Stimulated activated CD8-positive, alpha-beta memory T cell treated with anti-CD3 and anti-CD28 coated beads, Interleukin-15, amount 100 ng/mL, for 24 hours (primary cell): ENCODE measurements at regions not wholly inside any gene's neighbourhood (a gene's known extent, or its start where the extent isn't known, plus 50 kb on each side); places are given as distances from the start of the nearest gene placed in this dataset.

Source experiments
- DNase-seq: peaks from one replicate; pipeline ENCODE4 v3.0.0-alpha.2; 2020; ENCODE audit warnings: low read depth

DNA sequence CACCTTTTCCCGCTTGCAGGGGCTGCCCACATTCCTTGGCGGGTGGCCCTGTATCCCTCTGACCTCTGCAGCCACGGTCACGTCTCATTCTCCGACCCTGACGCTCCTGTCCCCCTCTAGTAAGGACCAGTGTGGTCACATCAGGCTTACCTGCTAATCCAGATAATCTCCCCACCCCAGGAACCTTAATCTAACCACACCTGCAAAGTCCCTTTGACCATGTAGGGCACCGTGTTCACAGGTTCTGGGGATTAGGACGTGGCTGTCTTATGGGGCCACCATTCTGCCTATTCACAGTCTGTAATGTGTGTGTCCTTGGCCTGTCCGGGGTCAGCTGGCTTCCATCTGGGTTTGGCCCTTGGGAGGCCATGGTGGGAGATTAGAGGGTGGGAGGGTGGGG is 368.9 kb downstream of the AACS start:
- DNase-seq: no peak

GRCh38 chr12:125434936-125435443 is 369.8 kb downstream of the AACS start:
- no peak for DNase-seq

DNA sequence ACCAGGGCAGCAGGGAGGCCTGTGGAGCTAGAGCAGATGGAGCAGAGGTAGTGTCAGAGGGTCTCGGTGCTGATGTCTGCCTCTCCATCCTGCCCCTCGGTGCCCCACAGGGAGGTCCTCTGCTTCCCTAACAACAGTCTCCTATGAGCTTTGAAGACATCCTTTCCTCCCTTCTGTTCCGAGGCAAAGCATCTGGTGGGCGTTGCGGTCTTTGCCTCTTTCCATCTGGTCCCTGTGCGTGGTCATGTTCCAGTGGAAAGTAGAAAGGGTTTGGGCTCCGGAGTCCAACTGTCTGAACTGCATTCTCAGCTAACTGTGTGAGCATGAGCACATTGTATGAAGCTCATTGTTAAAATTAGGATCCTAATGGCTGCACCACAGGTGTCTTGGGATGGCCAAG is 370.6 kb downstream of the AACS start:
- DNase-seq: no peak

- no peak for DNase-seq
These were observed 371.5 kb downstream of the AACS start for GRCh38 chr12:125436686-125437085.

DNA sequence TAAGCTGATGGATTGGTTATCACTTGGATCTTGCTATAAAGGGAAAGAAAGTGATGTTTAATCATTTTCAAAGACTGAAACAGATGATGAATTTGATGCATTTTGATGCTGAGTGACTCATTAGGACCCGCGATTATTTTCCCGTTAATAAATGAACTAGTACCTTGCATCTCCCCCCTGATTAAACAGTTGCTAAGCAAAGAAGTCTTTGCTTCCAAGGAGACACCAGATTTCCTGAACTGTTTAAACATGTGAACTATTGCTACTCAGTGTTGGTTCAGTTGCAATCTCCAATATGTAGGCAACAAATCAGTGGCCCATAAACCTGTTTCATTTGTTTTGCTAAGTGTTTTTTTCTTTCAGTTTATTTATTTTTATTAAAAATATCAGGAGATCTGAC is 375.2 kb downstream of the AACS start:
- DNase-seq: no peak

GRCh38 chr12:125443341-125443740 is 378.1 kb downstream of the AACS start:
- no peak for DNase-seq

DNA sequence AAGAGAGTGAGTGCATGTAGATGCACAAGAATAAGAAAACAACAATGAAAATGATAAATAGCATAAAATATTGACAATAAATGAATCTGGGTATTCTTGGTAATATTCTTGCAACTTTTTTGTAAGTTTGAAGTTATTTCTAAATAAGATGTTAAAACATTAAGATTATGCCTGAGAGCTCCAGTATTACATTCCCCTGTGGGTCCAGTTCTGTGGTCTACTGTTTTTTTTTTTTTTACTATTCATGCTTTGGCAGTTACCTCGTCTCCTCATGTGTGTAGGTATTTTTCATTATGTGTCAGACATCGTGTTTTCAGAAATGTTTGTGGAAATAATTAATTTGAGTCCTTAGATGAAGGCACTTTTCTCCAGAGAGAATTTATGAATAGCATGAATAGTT is 386.2 kb downstream of the AACS start:
- no peak for DNase-seq

DNA sequence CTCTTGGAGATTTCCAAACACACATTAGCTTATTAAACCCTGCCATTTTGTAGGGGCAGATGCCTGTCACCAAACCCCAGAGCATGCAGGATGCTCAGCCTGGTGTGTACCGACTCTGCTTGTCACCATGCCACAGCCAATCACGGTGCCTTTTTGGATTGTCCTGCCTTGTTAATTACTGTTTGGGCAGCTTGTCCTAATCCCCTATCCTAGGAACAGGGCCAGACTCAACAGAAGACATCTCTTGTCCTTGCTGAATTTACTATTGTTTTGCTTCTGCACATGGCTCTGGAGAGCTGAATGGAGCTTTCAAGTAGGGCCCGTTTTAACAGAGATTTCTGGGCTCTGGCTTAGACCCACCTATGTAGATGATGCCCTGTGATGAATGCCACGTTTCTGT is 388.5 kb downstream of the AACS start:
- DNase-seq: no peak

GRCh38 chr12:125454291-125454690 is 389.1 kb downstream of the AACS start:
- no peak for DNase-seq

DNA sequence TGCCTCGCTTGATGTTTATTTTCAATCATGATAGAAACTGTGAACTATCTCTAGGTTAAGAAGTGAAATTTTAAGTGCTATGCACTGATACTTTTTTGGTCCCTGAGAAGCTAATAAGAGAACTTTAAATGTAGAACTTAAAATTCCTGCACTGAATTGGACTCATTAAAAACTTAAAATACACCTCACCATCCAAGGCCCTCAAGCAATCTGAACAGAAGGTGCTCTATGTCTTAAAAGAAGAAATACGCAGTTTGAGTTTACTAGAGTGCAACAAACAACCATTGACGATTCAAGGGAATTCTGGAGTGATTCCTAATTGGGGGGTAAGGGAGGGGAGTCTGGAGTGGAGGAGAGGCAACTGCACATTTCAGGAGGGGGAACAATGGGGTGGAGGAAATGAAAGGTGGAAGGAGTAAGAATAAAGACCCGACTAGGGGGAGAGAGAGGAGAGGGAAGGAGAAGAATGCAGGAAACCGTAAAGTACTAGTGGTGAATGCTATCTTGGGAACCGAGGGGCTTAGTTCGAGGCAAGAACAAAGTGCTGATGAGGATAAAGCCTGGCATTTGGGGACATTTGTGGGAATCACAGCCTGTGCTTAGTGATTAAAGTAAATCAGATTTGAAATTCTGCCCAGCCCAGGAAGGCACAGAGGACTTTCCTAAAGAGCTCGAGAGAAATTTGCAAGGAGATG is 389.7 kb downstream of the AACS start:
- DNase-seq: no peak

- no peak for DNase-seq
These were observed 390.3 kb downstream of the AACS start for GRCh38 chr12:125455556-125455955.

DNA sequence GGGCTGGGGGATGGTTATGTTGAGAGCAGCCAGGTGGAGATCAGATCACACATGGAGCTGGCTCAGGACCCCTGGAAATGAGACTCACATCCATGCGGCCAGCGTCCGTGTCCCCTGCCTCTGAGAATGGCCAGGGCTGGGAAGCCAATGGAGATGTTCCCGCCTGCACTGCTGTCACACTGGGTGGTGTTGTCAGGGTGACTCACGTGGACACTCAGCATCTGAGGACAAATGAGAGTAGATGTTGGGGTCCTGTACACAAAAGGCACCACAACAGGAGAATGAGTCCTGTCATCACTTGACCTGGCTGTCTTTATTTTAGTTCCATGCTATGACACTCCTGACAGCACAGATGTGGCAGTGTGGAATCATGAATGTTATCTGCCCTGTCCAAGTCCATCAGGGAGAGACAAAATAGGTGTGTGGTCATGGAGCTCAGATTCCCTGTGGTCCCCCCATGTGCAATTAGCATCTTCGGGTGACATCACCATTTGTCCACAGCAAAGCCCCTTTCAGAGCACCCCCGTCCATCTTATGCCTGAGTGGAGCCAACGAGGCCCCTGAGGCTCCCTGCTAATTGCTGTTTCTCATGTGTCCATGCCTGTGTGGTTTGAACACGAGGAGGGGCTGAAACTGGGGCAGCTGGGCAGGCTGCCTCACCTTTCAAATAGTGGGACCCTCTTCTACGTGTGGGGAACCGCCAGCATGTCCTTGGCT is 393.5 kb downstream of the AACS start:
- DNase-seq: no peak

- DNase-seq: no peak
These were observed 396.6 kb downstream of the AACS start for GRCh38 chr12:125461831-125462230.

DNA sequence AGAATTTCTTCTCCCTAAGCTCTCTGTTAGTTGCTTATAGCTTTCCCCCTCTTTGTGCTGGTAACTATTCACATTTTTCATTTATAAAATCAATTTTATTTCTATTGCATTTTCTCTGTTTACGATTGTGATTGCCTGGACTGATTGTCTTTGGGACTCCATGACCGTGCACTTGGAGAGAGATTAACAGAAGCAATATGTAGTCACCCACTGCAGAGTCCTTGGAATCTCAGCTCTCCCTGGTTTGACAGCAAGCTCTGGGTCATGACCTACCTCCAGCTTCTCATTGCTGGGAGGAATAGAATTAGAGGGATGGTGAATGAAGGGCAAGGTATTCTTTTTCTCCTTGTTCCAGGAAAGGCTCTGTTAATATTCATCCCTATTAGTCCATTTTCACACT is 398.2 kb downstream of the AACS start:
- no peak for DNase-seq

- DNase-seq: no peak
These were observed 402.1 kb downstream of the AACS start for GRCh38 chr12:125467363-125467762.

- no peak for DNase-seq
These were observed 404.4 kb downstream of the AACS start for GRCh38 chr12:125469683-125470082.

GRCh38 chr12:125470838-125471783 is 405.9 kb downstream of the AACS start:
- DNase-seq: no peak

- DNase-seq: no peak
These were observed 408.3 kb downstream of the AACS start for GRCh38 chr12:125473501-125473900.

GRCh38 chr12:125487336-125487735 is 422.1 kb downstream of the AACS start:
- DNase-seq: no peak

DNA sequence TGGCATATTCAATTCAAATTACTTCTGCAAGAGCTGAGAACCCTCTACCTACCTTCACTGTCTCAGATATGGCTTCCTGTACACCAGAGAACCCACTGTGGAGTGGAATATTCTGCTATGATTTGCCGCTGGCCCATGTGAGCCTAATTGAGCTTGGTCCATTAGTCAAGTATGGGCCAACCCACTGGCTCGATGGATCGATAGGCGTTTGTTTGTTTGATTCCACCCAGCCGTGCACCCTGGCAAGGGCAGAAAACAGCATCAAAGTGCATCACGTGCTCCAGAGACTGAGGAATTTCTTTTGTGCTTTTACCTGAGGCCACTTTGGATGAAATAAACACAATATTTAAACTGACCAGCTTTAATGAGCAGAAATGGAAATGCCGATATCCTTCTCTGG is 426.3 kb downstream of the AACS start:
- DNase-seq: no peak

- DNase-seq: no peak
These were observed 427.4 kb downstream of the AACS start for GRCh38 chr12:125492354-125493270.
